ENCODE measurements at regions not wholly inside any gene's neighbourhood (a gene's known extent, or its start where the extent isn't known, plus 50 kb on each side); places are given as distances from the start of the nearest gene placed in this dataset.
"Not testable (repeated sequence)": the region's sequence is repeated elsewhere in the genome, so short reads cannot be mapped to it uniquely, and the experiment has no call there.

GRCh38 chr4:28116526-28117083 is 1256.0 kb downstream of the STIM2 start:
- DNase-seq, result not testable (repeated sequence)

- no peak for DNase-seq
Observed at GRCh38 chr4:28117084-28117682, 1256.5 kb downstream of the STIM2 start.

- no peak for DNase-seq
Observed at GRCh38 chr4:28146191-28146590, 1285.5 kb downstream of the STIM2 start.

GRCh38 chr4:28148221-28148620 is 1287.6 kb downstream of the STIM2 start:
- DNase-seq, result no peak

GRCh38 chr4:28149762-28150161 is 1289.1 kb downstream of the STIM2 start:
- DNase-seq, result no peak

- DNase-seq, result no peak
Observed at GRCh38 chr4:28151314-28151713, 1290.7 kb downstream of the STIM2 start.

GRCh38 chr4:28167411-28167810 is 1306.8 kb downstream of the STIM2 start:
- no peak for DNase-seq

- DNase-seq, result no peak
Observed at GRCh38 chr4:28176942-28177341, 1316.3 kb downstream of the STIM2 start.

- DNase-seq, result no peak
Observed at GRCh38 chr4:28177641-28178040, 1317.0 kb downstream of the STIM2 start.

- DNase-seq, result no peak
Observed at GRCh38 chr4:28179126-28179525, 1318.5 kb downstream of the STIM2 start.

GRCh38 chr4:28209371-28209924 is 1348.8 kb downstream of the STIM2 start:
- DNase-seq, result no peak

GRCh38 chr4:28211676-28212470 is 1351.2 kb downstream of the STIM2 start:
- DNase-seq, result no peak

- DNase-seq, result no peak
Observed at GRCh38 chr4:28221536-28221935, 1360.9 kb downstream of the STIM2 start.

- DNase-seq, result no peak
Observed at GRCh38 chr4:28225050-28225449, 1364.4 kb downstream of the STIM2 start.

GRCh38 chr4:28225689-28226353 is 1365.2 kb downstream of the STIM2 start:
- DNase-seq, result no peak

- no peak for DNase-seq
Observed at GRCh38 chr4:28226962-28227361, 1366.3 kb downstream of the STIM2 start.

- DNase-seq, result no peak
Observed at GRCh38 chr4:28227764-28228163, 1367.1 kb downstream of the STIM2 start.

- no peak for DNase-seq
Observed at GRCh38 chr4:28228561-28229491, 1368.2 kb downstream of the STIM2 start.

- DNase-seq, result no peak
Observed at GRCh38 chr4:28232376-28232775, 1371.7 kb downstream of the STIM2 start.

- DNase-seq, result no peak
Observed at GRCh38 chr4:28232951-28233350, 1372.3 kb downstream of the STIM2 start.

GRCh38 chr4:28233724-28234123 is 1373.1 kb downstream of the STIM2 start:
- DNase-seq, result no peak

GRCh38 chr4:28238876-28239275 is 1378.2 kb downstream of the STIM2 start:
- no peak for DNase-seq
